IgD-negative memory B cell (primary cell): ENCODE measurements at regions not wholly inside any gene's neighbourhood (a gene's known extent, or its start where the extent isn't known, plus 50 kb on each side); places are given as distances from the start of the nearest gene placed in this dataset.

Experiments
- H3K27ac Mint-ChIP-seq, 3 donors: one replicate each; pipeline ENCODE4 v1.8.0; 2020 to 2022; ENCODE audit warnings: mild to moderate bottlenecking in 3 of 3, mixed read lengths in 3 of 3, moderate library complexity in 1 of 3
- H3K27me3 Mint-ChIP-seq: one replicate; pipeline ENCODE4 v1.8.0; 2021; ENCODE audit warnings: mixed read lengths
- H3K36me3 Mint-ChIP-seq: one replicate; pipeline ENCODE4 v1.8.0; 2020; ENCODE audit warnings: mild to moderate bottlenecking, mixed read lengths
- H3K4me1 Mint-ChIP-seq, 3 donors: one replicate each; pipeline ENCODE4 v1.8.0; 2020 to 2022; ENCODE audit warnings: mixed read lengths in 3 of 3, mild to moderate bottlenecking in 1 of 3
- H3K4me3 Mint-ChIP-seq, 4 donors: one replicate each; pipeline ENCODE4 v1.8.0; 2020 to 2022; ENCODE audit warnings: mild to moderate bottlenecking in 4 of 4, mixed read lengths in 4 of 4, moderate library complexity in 3 of 4
- H3K9me3 Mint-ChIP-seq, 3 donors: one replicate each; pipeline ENCODE4 v1.8.0; 2020 to 2021; ENCODE audit warnings: mixed read lengths in 3 of 3, mild to moderate bottlenecking in 1 of 3

DNA sequence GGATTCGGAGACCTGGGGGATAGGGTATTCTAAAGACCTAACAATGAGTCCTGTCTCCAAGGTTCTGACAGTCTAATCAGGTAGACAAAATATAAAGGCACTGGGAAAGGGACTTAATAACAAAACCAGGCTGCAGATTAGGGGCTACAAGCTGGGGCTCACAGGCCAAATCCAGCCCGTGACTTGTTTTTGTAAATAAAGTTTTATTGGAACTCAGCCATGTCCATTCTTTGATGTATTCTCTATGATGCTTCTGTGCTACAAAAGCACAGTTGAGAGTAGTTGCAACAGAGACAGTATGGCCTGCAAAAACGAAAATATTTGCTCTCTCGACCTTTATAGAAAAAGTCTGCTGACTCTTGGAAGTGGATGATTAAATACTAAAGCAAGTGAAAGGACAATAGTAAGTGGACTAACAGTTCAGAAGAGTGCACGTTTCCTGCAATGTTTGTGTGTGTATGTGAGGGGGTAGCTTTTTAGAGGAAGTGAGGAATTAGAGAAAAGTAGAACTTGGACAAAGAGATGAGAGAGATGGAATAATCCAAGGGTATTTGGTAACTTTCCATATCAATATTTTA lies 115.4 kb upstream of the ZFHX3 start:
- no peak overlapping the region for H3K4me3 Mint-ChIP-seq
- peaks cover 0 to 5% (median 2%) of the 10 kb centered on the region in 3 donors for H3K9me3 Mint-ChIP-seq
- H3K4me1 Mint-ChIP-seq = peaks cover 6 to 13% (median 7%) of the 10 kb centered on the region in 3 donors
- H3K36me3 Mint-ChIP-seq = no peaks in the 10 kb centered on the region
- H3K27ac Mint-ChIP-seq = no peak overlapping the region
- no peaks in the 10 kb centered on the region for H3K27me3 Mint-ChIP-seq

DNA sequence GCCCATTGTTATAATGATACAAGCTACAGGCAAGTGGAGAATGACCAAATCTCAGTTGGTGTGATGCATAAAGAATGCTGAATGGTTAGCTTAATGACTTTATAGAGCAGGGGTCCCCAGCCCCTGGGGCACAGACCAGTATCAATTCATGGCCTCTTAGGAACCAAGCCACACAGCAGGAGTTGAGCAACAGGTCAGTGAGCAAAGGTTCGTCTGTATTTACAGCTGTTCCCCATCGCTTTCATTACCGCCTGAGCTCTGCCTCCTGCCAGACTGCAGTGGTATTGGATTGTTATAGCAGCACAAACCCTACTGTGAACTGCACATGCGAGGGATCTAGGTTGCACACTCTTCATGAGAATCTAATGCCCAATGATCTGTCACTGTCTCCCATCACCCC lies 114.0 kb upstream of the ZFHX3 start:
- peaks cover 4% of the 10 kb centered on the region for H3K27me3 Mint-ChIP-seq
- no peak overlapping the region for H3K4me3 Mint-ChIP-seq
- H3K36me3 Mint-ChIP-seq = no peaks in the 10 kb centered on the region
- peaks cover 0 to 6% (median 2%) of the 10 kb centered on the region in 3 donors for H3K9me3 Mint-ChIP-seq
- H3K27ac Mint-ChIP-seq = no peak overlapping the region
- peaks cover 0 to 8% (median 1%) of the 10 kb centered on the region in 3 donors for H3K4me1 Mint-ChIP-seq

DNA sequence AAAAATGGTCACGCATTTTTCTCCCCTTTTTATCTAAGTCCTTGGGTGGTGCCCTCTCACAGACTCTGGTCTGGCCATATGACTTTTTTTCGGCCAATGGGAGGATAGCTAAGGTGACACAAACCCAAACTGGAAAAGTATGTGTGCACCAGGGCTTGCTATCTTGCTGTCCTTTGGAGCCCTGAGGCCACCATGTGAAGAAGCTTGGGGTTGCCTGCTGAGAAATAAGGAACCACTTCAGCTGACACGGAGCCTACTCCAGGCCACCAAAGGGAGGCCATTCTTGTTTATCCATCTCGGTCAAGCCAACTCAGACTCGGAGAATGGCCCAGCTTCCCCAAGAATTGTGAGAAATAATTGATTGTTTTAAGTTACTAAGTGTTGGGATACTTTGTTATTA lies 111.4 kb upstream of the ZFHX3 start:
- Mint-ChIP-seq H3K4me3 (no peak overlapping the region), H3K27ac (no peak overlapping the region), H3K36me3 (no peaks in the 10 kb centered on the region)

DNA sequence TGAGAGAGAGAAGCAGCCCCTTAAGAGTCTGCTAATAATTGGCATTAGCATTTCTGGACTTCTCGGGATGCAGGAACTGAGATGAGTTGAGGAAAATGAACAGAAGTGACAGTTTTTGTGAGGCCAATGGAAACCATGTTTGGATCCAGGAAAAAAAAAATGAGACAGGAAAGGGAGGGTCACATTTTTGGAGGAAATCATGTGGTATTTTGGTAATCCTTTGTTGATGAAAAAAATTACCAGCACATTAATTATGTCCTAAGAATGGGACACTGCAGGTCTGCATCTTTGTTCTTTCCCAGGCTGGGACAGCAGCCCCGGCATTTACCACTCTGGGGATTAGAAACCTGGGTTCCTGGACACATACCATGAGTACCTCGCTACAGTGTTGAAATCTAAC lies 109.9 kb upstream of the ZFHX3 start:
- peaks cover 0 to 6% (median 3%) of the 10 kb centered on the region in 3 donors for H3K9me3 Mint-ChIP-seq
- H3K27me3 Mint-ChIP-seq = peaks cover 11% of the 10 kb centered on the region
- H3K27ac Mint-ChIP-seq = no peak overlapping the region
- no peaks in the 10 kb centered on the region for H3K36me3 Mint-ChIP-seq
- H3K4me3 Mint-ChIP-seq = no peak overlapping the region
- H3K4me1 Mint-ChIP-seq = peaks cover 0 to 3% (median 0%) of the 10 kb centered on the region in 3 donors

More for the DNA sequence above, 111.4 kb upstream of the ZFHX3 start:
- H3K27me3 Mint-ChIP-seq = peaks cover 7% of the 10 kb centered on the region
- peaks cover 0 to 6% (median 3%) of the 10 kb centered on the region in 3 donors for H3K9me3 Mint-ChIP-seq
- H3K4me1 Mint-ChIP-seq = peaks cover 0 to under 1% (median 0%) of the 10 kb centered on the region in 3 donors

DNA sequence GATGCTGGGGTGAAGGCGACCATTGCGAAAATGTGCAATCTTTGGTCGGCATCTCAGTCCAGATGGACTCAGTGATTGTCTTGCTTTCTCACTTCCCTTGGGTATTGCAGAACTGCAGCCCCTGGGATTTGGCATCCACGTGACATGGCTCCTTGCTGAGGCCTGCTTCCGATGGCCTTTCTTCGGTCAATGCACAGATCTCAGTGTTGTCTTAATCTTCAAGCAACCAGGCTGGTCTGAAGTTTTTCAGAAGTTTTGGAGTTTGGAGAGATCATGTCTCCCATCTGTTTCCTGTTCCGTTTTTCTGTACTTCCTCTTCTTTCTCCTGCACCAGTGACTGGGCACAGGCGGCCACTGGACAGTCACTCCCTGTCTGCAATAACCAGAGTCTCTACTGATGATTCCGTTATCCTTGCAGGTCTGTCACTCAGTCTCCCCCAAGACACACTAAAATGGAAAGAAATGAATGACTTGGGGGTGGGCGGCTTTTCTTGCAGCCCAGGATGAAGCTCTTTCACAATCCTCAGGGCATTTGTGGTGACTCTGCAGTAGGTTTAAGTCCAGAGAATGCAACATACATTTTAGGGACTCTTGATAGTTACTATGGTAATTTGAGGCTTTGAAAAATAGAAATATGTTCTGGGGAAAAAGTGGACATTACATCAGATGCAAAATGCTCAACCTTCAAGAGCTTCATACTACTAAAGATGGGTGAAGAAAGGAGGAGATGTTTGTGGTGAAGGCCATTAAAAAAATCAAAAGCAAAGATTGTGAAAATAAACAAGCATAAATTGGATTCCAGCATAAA lies 106.3 kb upstream of the ZFHX3 start:
- H3K4me1 Mint-ChIP-seq = peaks cover 0 to 3% (median 0%) of the 10 kb centered on the region in 3 donors

DNA sequence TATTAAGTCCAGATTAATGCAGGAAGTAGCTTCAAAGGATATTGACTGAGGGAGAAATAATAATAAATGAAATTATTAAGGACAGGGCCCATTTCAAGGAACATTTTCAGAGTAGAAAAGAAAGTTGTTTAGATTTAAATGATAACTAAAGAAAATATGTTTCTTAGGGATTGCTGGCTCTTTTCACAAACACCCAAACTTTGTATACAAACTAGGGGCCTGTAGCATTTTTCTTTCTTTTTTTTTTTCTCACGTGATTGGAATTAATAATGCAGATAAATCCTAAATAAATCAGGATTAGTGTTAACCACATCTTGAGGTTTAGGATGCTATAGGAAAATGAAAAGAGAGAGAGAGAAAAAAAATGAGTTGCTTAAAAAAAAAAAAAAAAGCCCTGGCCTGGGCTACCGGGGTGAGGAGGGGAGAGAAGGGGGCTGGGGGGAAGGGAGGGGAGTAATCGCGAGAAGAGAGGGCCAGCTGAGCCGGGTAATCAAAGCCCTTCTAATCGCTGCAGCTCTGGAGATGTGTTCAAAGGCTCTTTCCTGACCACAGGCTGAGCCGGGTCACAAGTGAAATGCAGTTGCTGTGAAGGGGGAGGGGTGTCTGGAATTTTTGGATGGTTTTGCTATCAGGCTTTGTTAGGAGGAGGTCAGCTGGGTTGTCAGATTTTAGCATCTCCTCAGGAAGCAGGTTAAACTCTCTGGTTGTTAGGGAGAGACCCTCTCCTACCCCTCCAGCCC lies 104.6 kb upstream of the ZFHX3 start:
- H3K27me3 Mint-ChIP-seq = peaks cover 10% of the 10 kb centered on the region
- peaks cover 0 to 3% (median 0%) of the 10 kb centered on the region in 3 donors for H3K9me3 Mint-ChIP-seq
- H3K4me3 Mint-ChIP-seq = no peak overlapping the region
- no peak overlapping the region for H3K27ac Mint-ChIP-seq
- no peaks in the 10 kb centered on the region for H3K36me3 Mint-ChIP-seq
- peaks cover 0 to 3% (median 0%) of the 10 kb centered on the region in 3 donors for H3K4me1 Mint-ChIP-seq

More for the DNA sequence above, 106.3 kb upstream of the ZFHX3 start:
- Mint-ChIP-seq H3K9me3 (peaks cover 0 to 6% (median 3%) of the 10 kb centered on the region in 3 donors), H3K27me3 (peaks cover 12% of the 10 kb centered on the region), H3K4me3 (no peak overlapping the region), H3K27ac (no peak overlapping the region), H3K36me3 (no peaks in the 10 kb centered on the region)

DNA sequence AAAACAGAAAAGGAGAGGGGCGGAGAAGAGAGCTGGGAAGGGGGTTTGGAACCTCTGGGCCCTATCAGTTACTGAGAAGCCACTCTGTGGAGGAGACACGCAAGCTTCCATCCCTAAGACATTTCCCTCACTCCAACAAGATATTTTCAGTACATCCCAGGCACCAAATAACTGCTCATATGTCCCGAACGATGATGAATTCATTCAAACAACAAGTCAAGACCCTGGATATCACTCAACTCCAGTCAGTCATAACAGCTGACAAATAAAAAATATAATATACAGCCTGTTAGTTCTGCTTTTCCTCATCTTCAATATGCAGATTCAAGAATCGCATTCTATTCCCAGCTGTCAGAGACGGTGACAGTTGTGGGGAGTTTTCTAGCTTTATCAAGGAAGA lies 104.0 kb upstream of the ZFHX3 start:
- peaks cover 8% of the 10 kb centered on the region for H3K27me3 Mint-ChIP-seq
- peaks cover 0 to 3% (median 0%) of the 10 kb centered on the region in 3 donors for H3K9me3 Mint-ChIP-seq
- no peak overlapping the region for H3K27ac Mint-ChIP-seq
- no peaks in the 10 kb centered on the region for H3K36me3 Mint-ChIP-seq
- H3K4me3 Mint-ChIP-seq = peak overlapping the region in 1 of 4 donors; percentile 5
- peaks cover 0 to 3% (median 0%) of the 10 kb centered on the region in 3 donors for H3K4me1 Mint-ChIP-seq

DNA sequence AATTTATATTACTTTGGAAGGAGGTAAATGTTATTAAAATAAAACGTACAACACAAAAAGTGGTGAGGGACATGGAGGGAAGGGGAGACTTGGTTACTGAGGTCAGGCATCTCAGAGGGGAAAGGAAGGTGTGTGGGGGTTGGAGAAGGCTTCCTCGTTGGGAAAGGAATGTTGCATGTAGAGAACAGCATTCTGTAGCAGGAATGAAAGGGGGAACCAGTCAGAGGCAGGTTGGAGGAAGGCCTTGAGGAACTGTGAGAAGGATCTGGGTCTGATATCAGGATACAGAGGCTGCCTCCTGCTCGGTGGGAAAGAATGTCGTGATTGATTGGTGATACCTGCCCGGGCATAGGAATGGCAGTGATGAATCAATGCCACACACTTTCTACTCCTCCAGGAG lies 103.3 kb upstream of the ZFHX3 start:
- H3K36me3 Mint-ChIP-seq = no peaks in the 10 kb centered on the region
- H3K27me3 Mint-ChIP-seq = peaks cover 8% of the 10 kb centered on the region
- H3K4me1 Mint-ChIP-seq = peaks cover 0 to 3% (median 0%) of the 10 kb centered on the region in 3 donors
- no peak overlapping the region for H3K4me3 Mint-ChIP-seq
- H3K27ac Mint-ChIP-seq = no peak overlapping the region
- peaks cover 0 to 3% (median 0%) of the 10 kb centered on the region in 3 donors for H3K9me3 Mint-ChIP-seq

DNA sequence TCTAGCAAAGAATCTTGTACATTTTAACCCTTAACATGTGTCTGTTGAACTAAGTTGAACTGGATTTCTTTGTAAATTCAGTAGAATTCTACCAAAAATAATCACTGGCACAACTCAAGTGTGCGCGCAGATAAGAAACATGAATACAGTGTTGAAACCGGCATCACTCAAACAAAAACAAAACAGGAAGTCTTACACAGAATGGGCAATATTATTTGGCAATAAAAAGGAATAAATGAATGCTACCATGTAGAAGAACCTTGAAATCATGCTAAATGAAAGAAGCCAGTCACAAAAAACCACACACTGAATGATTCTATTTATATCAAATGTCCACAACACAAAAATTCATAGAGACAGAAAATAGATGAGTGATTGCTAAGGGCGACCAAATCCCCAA lies 102.9 kb upstream of the ZFHX3 start:
- Mint-ChIP-seq H3K4me3 (no peak overlapping the region), H3K36me3 (no peaks in the 10 kb centered on the region), H3K27me3 (peaks cover 8% of the 10 kb centered on the region), H3K4me1 (peaks cover 0 to 3% (median 0%) of the 10 kb centered on the region in 3 donors), H3K27ac (no peak overlapping the region), H3K9me3 (peaks cover 0 to 3% (median 0%) of the 10 kb centered on the region in 3 donors)

DNA sequence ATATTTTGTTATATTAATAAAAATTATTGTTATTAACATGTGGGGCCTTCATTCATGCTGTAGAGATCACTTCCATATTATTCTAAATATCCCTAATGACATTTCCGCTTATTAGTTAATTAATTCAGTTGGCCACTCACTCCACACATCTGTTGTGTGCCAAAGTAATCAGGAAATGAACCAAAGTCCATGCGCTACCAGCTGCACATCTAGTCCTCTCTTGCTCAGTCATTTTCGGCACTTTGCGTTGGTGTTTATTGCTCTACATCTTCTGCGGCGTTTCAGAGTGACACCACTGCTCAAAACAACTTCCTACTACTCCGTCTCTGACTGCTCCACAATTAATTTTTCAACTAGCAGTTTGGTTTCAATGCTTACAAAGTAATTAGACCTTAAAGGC lies 101.4 kb upstream of the ZFHX3 start:
- peaks cover 0 to 3% (median 0%) of the 10 kb centered on the region in 3 donors for H3K4me1 Mint-ChIP-seq
- H3K9me3 Mint-ChIP-seq = peaks cover 0 to 2% (median 0%) of the 10 kb centered on the region in 3 donors
- H3K4me3 Mint-ChIP-seq = no peak overlapping the region
- H3K27me3 Mint-ChIP-seq = peaks cover 7% of the 10 kb centered on the region
- H3K36me3 Mint-ChIP-seq = no peaks in the 10 kb centered on the region
- H3K27ac Mint-ChIP-seq = no peak overlapping the region

DNA sequence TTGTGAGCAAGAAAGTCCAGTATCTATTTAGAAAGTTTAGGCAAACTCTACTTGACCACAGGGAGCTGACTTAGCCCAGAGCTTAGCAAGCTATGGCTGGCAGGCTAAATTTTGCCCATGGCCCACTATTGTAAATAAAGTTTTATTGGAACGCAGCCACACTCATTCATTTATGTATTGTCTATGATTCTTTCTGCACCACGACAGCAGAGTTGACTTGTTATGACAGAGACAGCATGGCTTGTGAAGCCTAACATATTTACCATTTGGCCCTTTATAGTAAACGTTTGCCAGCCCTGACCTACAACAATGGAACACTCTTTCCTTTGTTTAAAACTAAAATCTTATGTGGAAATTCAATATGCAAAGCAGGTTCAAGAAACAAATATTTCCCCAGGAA lies 100.0 kb upstream of the ZFHX3 start:
- H3K27me3 Mint-ChIP-seq = peaks cover 9% of the 10 kb centered on the region
- H3K4me3 Mint-ChIP-seq = no peak overlapping the region
- peaks cover 0 to 2% (median 0%) of the 10 kb centered on the region in 3 donors for H3K9me3 Mint-ChIP-seq
- no peaks in the 10 kb centered on the region for H3K4me1 Mint-ChIP-seq
- H3K27ac Mint-ChIP-seq = no peak overlapping the region
- no peaks in the 10 kb centered on the region for H3K36me3 Mint-ChIP-seq

DNA sequence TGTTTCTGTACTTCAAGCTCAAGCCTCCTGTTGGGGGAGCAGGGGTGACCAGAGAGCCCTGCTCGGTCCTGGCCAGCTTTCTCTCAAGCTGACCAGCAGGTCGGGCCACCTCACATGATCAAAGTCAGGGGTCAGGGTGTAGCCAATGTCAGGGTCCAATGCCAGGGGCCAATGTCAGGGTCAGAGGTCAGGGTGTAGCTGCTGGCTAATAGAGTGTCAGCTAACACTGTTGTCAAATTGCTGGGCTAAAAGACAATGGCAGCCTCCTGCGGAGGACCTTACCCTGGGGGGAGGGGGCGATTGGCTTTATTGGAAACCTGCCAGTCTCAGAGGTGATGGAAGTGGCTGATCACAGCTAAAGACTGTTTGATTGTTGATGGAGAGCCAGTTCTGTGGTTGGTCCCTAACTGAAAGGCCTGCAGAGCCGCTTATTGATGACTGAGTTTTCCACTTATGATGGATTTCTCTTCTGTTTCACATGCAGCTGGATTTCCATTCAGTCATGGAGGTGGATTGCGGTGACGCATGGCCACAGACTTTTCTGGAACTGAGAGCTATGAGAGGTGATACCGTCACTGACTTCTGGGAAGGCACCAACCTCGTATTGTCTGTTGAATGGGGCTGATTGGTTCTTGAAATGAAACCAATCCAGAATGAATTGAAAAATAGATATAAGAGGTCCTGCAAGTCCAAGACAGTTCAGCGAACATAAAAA lies 97.4 kb upstream of the ZFHX3 start:
- no peaks in the 10 kb centered on the region for H3K36me3 Mint-ChIP-seq
- peaks cover 9% of the 10 kb centered on the region for H3K27me3 Mint-ChIP-seq
- H3K27ac Mint-ChIP-seq = no peak overlapping the region
- H3K4me3 Mint-ChIP-seq = no peak overlapping the region
- H3K4me1 Mint-ChIP-seq = no peaks in the 10 kb centered on the region
- H3K9me3 Mint-ChIP-seq = peaks cover 0 to 4% (median 0%) of the 10 kb centered on the region in 3 donors

DNA sequence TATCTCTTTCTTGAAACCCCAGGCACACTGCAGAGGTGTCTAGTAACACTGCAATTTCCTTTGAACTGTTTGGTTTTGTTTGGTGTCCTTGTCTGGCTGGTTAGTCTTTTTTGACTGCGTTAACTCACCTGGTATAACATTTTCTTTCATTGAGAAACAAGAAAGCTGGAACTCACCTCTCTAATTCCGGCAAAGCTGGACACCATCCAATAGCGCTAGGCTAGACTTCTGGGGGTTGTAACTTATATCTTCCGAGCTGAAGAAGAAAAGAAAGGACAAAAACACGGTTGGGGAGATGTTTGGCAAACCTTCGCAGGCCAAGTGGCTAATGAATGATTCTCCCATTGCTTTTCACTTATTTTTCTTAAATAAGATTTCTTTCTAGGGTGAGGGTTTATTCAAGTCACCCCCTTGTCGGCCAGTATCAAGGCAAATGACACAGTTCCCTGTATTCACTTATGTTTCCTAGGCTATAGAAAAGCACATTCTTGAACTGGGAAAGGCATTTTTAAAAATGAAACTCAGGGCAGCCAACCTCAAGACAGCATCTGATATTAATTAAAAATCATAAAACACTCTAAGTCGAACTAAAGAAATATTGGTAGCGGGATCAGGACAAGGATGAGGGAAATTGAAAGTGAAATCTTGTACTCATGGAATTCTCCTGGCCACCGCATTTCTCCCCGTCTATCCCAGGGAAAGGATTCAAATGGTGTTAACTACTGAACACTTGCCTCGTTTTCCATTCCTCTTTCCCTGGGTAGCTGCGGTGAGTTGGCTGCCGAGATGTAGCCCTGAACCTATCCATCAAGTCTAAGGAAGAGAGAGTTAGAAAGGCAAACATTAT lies 95.9 kb upstream of the ZFHX3 start:
- H3K27ac Mint-ChIP-seq = peak overlapping the region in 1 of 3 donors; percentile 67

DNA sequence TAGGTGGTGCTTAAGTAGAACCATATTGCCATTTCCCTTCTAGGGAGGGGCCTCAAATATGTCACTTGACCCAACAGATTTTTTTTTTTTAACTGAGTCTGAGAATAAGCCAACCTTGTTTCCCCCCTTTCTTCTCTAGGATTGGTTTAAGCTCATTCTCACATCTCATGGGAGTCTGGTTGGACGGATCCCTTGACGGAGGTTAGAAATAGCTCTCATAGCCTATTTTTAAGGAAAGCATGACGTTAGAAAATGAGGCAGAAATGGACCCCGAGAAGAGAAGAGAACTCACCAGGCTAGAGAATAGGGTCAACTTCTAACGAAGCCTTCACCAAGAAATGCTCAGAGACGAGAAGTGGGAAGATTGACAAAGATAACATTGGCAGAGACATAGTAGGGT lies 95.1 kb upstream of the ZFHX3 start:
- no peak overlapping the region for H3K4me3 Mint-ChIP-seq
- peaks cover 0 to 4% (median 0%) of the 10 kb centered on the region in 3 donors for H3K9me3 Mint-ChIP-seq
- H3K4me1 Mint-ChIP-seq = no peaks in the 10 kb centered on the region
- no peaks in the 10 kb centered on the region for H3K36me3 Mint-ChIP-seq
- peaks cover 9% of the 10 kb centered on the region for H3K27me3 Mint-ChIP-seq
- no peak overlapping the region for H3K27ac Mint-ChIP-seq

More for the DNA sequence above, 95.9 kb upstream of the ZFHX3 start:
- peaks cover 0 to 4% (median 0%) of the 10 kb centered on the region in 3 donors for H3K9me3 Mint-ChIP-seq
- no peaks in the 10 kb centered on the region for H3K4me1 Mint-ChIP-seq
- H3K4me3 Mint-ChIP-seq = no peak overlapping the region
- peaks cover 9% of the 10 kb centered on the region for H3K27me3 Mint-ChIP-seq
- H3K36me3 Mint-ChIP-seq = no peaks in the 10 kb centered on the region
